ENCODE measurements at regions not wholly inside any gene's neighbourhood (a gene's known extent, or its start where the extent isn't known, plus 50 kb on each side); places are given as distances from the start of the nearest gene placed in this dataset.
"Not testable (repeated sequence)": the region's sequence is repeated elsewhere in the genome, so short reads cannot be mapped to it uniquely, and the experiment has no call there.

- DNase-seq = no peak
- Mint-ChIP-seq H3K36me3 (ENCODE audit: low read depth) (peaks cover 5% of the 10 kb centered on the region), H3K27ac (no peak overlapping the region), H3K4me3 (no peak overlapping the region), H3K9me3 (peaks cover 26% of the 10 kb centered on the region), H3K27me3 (no peaks in the 10 kb centered on the region), H3K4me1 (no peaks in the 10 kb centered on the region)
- ChIA-PET CTCF (interaction anchor here (1.2 kb wide), 1 partner anchor 15 kb away, joined by 3 read pairs; no protein-coding TSS in a partner anchor), POLR2A (no interaction called here)
- TF ChIP-seq, protein P1, sequence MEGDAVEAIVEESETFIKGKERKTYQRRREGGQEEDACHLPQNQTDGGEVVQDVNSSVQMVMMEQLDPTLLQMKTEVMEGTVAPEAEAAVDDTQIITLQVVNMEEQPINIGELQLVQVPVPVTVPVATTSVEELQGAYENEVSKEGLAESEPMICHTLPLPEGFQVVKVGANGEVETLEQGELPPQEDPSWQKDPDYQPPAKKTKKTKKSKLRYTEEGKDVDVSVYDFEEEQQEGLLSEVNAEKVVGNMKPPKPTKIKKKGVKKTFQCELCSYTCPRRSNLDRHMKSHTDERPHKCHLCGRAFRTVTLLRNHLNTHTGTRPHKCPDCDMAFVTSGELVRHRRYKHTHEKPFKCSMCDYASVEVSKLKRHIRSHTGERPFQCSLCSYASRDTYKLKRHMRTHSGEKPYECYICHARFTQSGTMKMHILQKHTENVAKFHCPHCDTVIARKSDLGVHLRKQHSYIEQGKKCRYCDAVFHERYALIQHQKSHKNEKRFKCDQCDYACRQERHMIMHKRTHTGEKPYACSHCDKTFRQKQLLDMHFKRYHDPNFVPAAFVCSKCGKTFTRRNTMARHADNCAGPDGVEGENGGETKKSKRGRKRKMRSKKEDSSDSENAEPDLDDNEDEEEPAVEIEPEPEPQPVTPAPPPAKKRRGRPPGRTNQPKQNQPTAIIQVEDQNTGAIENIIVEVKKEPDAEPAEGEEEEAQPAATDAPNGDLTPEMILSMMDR (IDR thresholded peaks at IDR 0.05) = no peak
- intact Hi-C loops (cut with micrococcal nuclease) = no loop called here
- no peak for ATAC-seq (ENCODE audit: low read depth)
These were observed 165.9 kb upstream of the ARHGAP5 start for GRCh38 chr14:31911160-31911559.

DNA sequence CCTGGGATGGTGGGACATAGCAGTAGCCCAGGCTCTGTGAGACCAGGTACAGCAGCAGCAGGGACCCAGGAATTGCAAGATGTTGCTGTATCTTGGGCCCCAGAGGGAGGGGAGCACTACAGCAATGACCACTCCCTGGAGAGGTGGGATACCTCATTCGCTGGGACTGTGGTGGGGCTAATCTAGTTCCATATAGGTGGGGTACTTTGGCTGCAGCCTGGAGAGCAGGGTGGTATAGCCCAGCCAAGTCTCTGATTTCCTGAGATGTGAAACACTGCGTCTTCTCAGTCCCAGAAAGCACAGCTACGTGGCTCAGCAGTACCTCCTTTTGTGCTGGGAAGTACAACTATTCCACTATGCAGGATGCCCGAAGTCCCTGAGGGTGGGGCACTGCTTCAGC is 163.7 kb upstream of the ARHGAP5 start:
- intact Hi-C loops (cut with micrococcal nuclease) = no loop called here
- H3K36me3 Mint-ChIP-seq (ENCODE audit: low read depth) = peaks cover 5% of the 10 kb centered on the region
- H3K4me3 Mint-ChIP-seq = no peak overlapping the region
- POLR2A ChIA-PET = no interaction called here
- H3K27me3 Mint-ChIP-seq = no peaks in the 10 kb centered on the region
- no peaks in the 10 kb centered on the region for H3K4me1 Mint-ChIP-seq
- CTCF ChIA-PET = no interaction called here
- no peak for DNase-seq
- H3K27ac Mint-ChIP-seq = no peak overlapping the region
- peaks cover 26% of the 10 kb centered on the region for H3K9me3 Mint-ChIP-seq
- TF ChIP-seq, protein P1 (IDR thresholded peaks at IDR 0.05) = no peak
- ATAC-seq (ENCODE audit: low read depth) = no peak

GRCh38 chr14:31918289-31918688 is 158.8 kb upstream of the ARHGAP5 start:
- CTCF ChIA-PET; H3K9me3 Mint-ChIP-seq; ATAC-seq (ENCODE audit: low read depth): not testable (repeated sequence)

GRCh38 chr14:31920001-31920400 is 157.1 kb upstream of the ARHGAP5 start:
- no peaks in the 10 kb centered on the region for H3K27me3 Mint-ChIP-seq

More at GRCh38 chr14:31918289-31918688, 158.8 kb upstream of the ARHGAP5 start:
- H3K4me1 Mint-ChIP-seq; H3K4me3 Mint-ChIP-seq; H3K27me3 Mint-ChIP-seq; H3K27ac Mint-ChIP-seq; H3K36me3 Mint-ChIP-seq (ENCODE audit: low read depth); POLR2A ChIA-PET; intact Hi-C loops (cut with micrococcal nuclease); DNase-seq: not testable (repeated sequence)

GRCh38 chr14:31920989-31921650 is 156.0 kb upstream of the ARHGAP5 start:
- H3K27me3 Mint-ChIP-seq = no peaks in the 10 kb centered on the region
- TF ChIP-seq, protein P1 (IDR thresholded peaks at IDR 0.05) = no peak
- no peaks in the 10 kb centered on the region for H3K4me1 Mint-ChIP-seq
- no peaks in the 10 kb centered on the region for H3K36me3 Mint-ChIP-seq (ENCODE audit: low read depth)
- H3K4me3 Mint-ChIP-seq = no peak overlapping the region
- no peak overlapping the region for H3K27ac Mint-ChIP-seq
- intact Hi-C loops (cut with micrococcal nuclease) = no loop called here
- H3K9me3 Mint-ChIP-seq = no peaks in the 10 kb centered on the region
- POLR2A ChIA-PET = no interaction called here
- ATAC-seq (ENCODE audit: low read depth) (no peak), DNase-seq (no peak)
- CTCF ChIA-PET = interaction anchor here (2.0 to 2.4 kb wide), 2 partner anchors 332 to 334 kb away, joined by 5 to 7 read pairs; no protein-coding TSS in a partner anchor

More at GRCh38 chr14:31920001-31920400, 157.1 kb upstream of the ARHGAP5 start:
- Mint-ChIP-seq H3K9me3 (no peaks in the 10 kb centered on the region), H3K4me3 (no peak overlapping the region), H3K4me1 (no peaks in the 10 kb centered on the region), H3K27ac (no peak overlapping the region), H3K36me3 (ENCODE audit: low read depth) (no peaks in the 10 kb centered on the region)
- TF ChIP-seq, protein P1 (IDR thresholded peaks at IDR 0.05) = no peak
- ChIA-PET POLR2A (no interaction called here), CTCF (interaction anchor here (2.4 kb wide), 1 partner anchor 333 kb away, joined by 7 read pairs; no protein-coding TSS in a partner anchor)
- ATAC-seq (ENCODE audit: low read depth) (no peak), DNase-seq (no peak)
- intact Hi-C loops (cut with micrococcal nuclease) = no loop called here

Data from activated B cell treated with CpG ODN at 0.5 μM for 24 hours (primary cell).